HG03097 (cell line): ENCODE measurements at regions not wholly inside any gene's neighbourhood (a gene's known extent, or its start where the extent isn't known, plus 50 kb on each side); places are given as distances from the start of the nearest gene placed in this dataset.
"Not testable (repeated sequence)": the region's sequence is repeated elsewhere in the genome, so short reads cannot be mapped to it uniquely, and the experiment has no call there.

Source experiments
- ATAC-seq: cut with Tn5 transposase; IDR thresholded peaks from one replicate; pipeline ENCODE4 v1.9.1; 2021; ENCODE audit not compliant: unreplicated experiment, low FRiP score

GRCh38 chr3:20376665-20377217 lies 190.7 kb upstream of the SGO1 start:
- ATAC-seq, result no peak

- ATAC-seq, result no peak
Observed at GRCh38 chr3:20375302-20375701, 189.3 kb upstream of the SGO1 start.

GRCh38 chr3:20370273-20371063 lies 184.5 kb upstream of the SGO1 start:
- not testable (repeated sequence) for ATAC-seq

- no peak for ATAC-seq
Observed at GRCh38 chr3:20361000-20361399, 175.0 kb upstream of the SGO1 start.

GRCh38 chr3:20353286-20353685 lies 167.3 kb upstream of the SGO1 start:
- ATAC-seq, result no peak

GRCh38 chr3:20352546-20353179 lies 166.7 kb upstream of the SGO1 start:
- no peak for ATAC-seq

GRCh38 chr3:20350449-20350848 lies 164.4 kb upstream of the SGO1 start:
- ATAC-seq, result no peak

- ATAC-seq, result no peak
Observed at GRCh38 chr3:20346916-20347315, 160.9 kb upstream of the SGO1 start.

GRCh38 chr3:20346369-20346768 lies 160.4 kb upstream of the SGO1 start:
- ATAC-seq, result no peak

GRCh38 chr3:20344400-20344959 lies 158.5 kb upstream of the SGO1 start:
- ATAC-seq, result no peak

GRCh38 chr3:20343790-20344189 lies 157.8 kb upstream of the SGO1 start:
- ATAC-seq, result no peak

GRCh38 chr3:20340324-20340928 lies 154.4 kb upstream of the SGO1 start:
- ATAC-seq, result peak; percentile 84

- no peak for ATAC-seq
Observed at GRCh38 chr3:20336572-20336971, 150.6 kb upstream of the SGO1 start.

GRCh38 chr3:20334842-20335241 lies 148.8 kb upstream of the SGO1 start:
- ATAC-seq, result no peak

- no peak for ATAC-seq
Observed at GRCh38 chr3:20327889-20328288, 141.9 kb upstream of the SGO1 start.

GRCh38 chr3:20326541-20326940 lies 140.5 kb upstream of the SGO1 start:
- no peak for ATAC-seq

- ATAC-seq, result no peak
Observed at GRCh38 chr3:20325563-20325962, 139.6 kb upstream of the SGO1 start.

- ATAC-seq, result peak; percentile 95
Observed at GRCh38 chr3:20324664-20325478, 138.9 kb upstream of the SGO1 start.

GRCh38 chr3:20323307-20323927 lies 137.4 kb upstream of the SGO1 start:
- no peak for ATAC-seq

GRCh38 chr3:20322085-20322484 lies 136.1 kb upstream of the SGO1 start:
- ATAC-seq, result no peak
